VCaP (cell line): ENCODE measurements at regions not wholly inside any gene's neighbourhood (a gene's known extent, or its start where the extent isn't known, plus 50 kb on each side); places are given as distances from the start of the nearest gene placed in this dataset.

Source experiments
- H3K27ac ChIP-seq: fragments of 450-650 bp; 2 replicates; pipeline ENCODE4 v1.5.1; 2017
- CTCF ChIP-seq: fragments of 450-650 bp; conservative IDR thresholded peaks from 2 replicates; pipeline ENCODE4 v1.5.1; 2017; ENCODE audit warnings: mild to moderate bottlenecking, moderate library complexity

- peak overlapping the region; percentile 61 for H3K27ac ChIP-seq
- no peak for TF ChIP-seq CTCF
These were observed 269.8 kb downstream of the ATP23 start for GRCh38 chr12:58211211-58211610.

GRCh38 chr12:58217130-58217529 is 275.8 kb downstream of the ATP23 start:
- TF ChIP-seq CTCF: no peak
- no peak overlapping the region for H3K27ac ChIP-seq

GRCh38 chr12:58224536-58225105 is 283.3 kb downstream of the ATP23 start:
- no peak overlapping the region for H3K27ac ChIP-seq
- TF ChIP-seq CTCF: no peak

GRCh38 chr12:58225203-58225877 is 284.0 kb downstream of the ATP23 start:
- TF ChIP-seq CTCF: no peak
- H3K27ac ChIP-seq: no peak overlapping the region

GRCh38 chr12:58233886-58234285 is 292.5 kb downstream of the ATP23 start:
- no peak overlapping the region for H3K27ac ChIP-seq
- TF ChIP-seq CTCF: no peak

- no peak overlapping the region for H3K27ac ChIP-seq
- no peak for TF ChIP-seq CTCF
These were observed 297.0 kb downstream of the ATP23 start for GRCh38 chr12:58238411-58238810.

- H3K27ac ChIP-seq: no peak overlapping the region
- TF ChIP-seq CTCF: no peak
These were observed 299.7 kb downstream of the ATP23 start for GRCh38 chr12:58241099-58241498.
